Psoas muscle (tissue), 7 donors: ENCODE measurements at regions not wholly inside any gene's neighbourhood (a gene's known extent, or its start where the extent isn't known, plus 50 kb on each side); places are given as distances from the start of the nearest gene placed in this dataset.

Experiments used
- ATAC-seq, 4 donors: fragments of 200-7000 bp; cut with Tn5 transposase; one replicate each; pipeline ENCODE4 v1.9.1; 2020; ENCODE audit warnings: moderate library complexity in 3 of 4, mild to moderate bottlenecking in 2 of 4
- DNase-seq, 2 donors: peaks; one replicate each; pipeline ENCODE4 v3.0.0-alpha.2; 2020
- H3K27ac ChIP-seq: fragments of 200-600 bp; one replicate; pipeline ENCODE4 v1.8.0; 2022
- H3K27me3 ChIP-seq, 3 donors: fragments of 200-600 bp in 1 of 3; one replicate each; pipeline versions ENCODE4 v1.6.1 to v1.8.0; 2013 to 2022; ENCODE audit warnings: low read length in 2 of 3, mild to moderate bottlenecking in 2 of 3, moderate library complexity in 1 of 3; ENCODE audit not compliant: insufficient read depth in 3 of 3
- H3K36me3 ChIP-seq, 2 donors: fragments of 200-600 bp in 1 of 2; one replicate each; pipeline versions ENCODE4 v1.6.1 to v1.8.0; 2013 to 2022; ENCODE audit warnings: low read depth in 1 of 2, mild to moderate bottlenecking in 1 of 2, moderate library complexity in 1 of 2; ENCODE audit not compliant: insufficient read depth in 1 of 2
- H3K4me1 ChIP-seq: fragments of 200-600 bp; one replicate; pipeline ENCODE4 v1.8.0; 2022
- H3K4me3 ChIP-seq: fragments of 200-600 bp; one replicate; pipeline ENCODE4 v1.8.0; 2022; ENCODE audit warnings: mild to moderate bottlenecking
- H3K9me3 ChIP-seq: fragments of 200-600 bp; one replicate; pipeline ENCODE4 v1.8.0; 2022
- WGBS, 3 donors: extraction: QIAGEN DNeasy Blood & Tissue Kit; methylation state at CpG; one replicate each; pipeline versions ENCODE4 v1.1.6 to v1.1.7; 2013; 5-methylcytosine and 5-hydroxymethylcytosine counted together
- intact Hi-C, 2 donors: fragments of 100-400 bp; cut with DNase I; formaldehyde crosslinking; loops; one replicate each; pipeline versions ENCODE4 v1.11.0 to v1.14.2; 2022
- TF ChIP-seq, protein P1 (sequence below): fragments of 200-600 bp; IDR thresholded peaks from one replicate; pipeline ENCODE4 v1.8.0; 2022; ENCODE audit warnings: antibody characterized with exemption
- donor health status: healthy with polysubstance abuse.
- donor health status: DM: no; HTN: no; CAD: no; lungs with moderate emphysema.
- donor health status: Bipolar disorder and iron deficiency.
- donor health status: healthy.
- donor health status: DM: yes; HTN: yes; CAD: no.
- donor health status: DM: no; HTN: no; CAD: no.
- donor health status: DM: yes; HTN: yes; CAD: no.

DNA sequence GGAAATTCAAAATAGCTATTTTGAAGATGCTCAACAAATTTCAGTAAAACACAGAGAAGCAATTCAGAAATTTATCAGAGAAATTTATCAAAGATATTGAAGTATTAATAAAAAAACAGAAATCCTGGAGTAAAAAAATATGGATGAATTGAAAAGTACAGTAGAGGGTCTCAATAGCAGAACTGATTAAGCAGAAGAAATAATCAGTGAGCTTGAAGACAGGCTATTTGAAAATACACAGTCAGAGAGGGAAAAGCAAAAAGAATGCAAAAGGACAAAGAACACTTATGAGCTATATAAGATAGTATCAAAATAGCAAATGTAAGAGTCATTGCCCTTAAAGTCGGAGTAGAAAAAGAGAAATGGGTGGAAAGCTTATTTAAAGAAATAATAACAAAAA is 107.9 kb upstream of the PPP2R2B start:
- DNase-seq (no peak), ATAC-seq (no peak)
- Histone ChIP-seq H3K4me3 (no peak overlapping the region), H3K27me3 (no peaks in the 10 kb centered on the region), H3K4me1 (no peaks in the 10 kb centered on the region), H3K36me3 (no peaks in the 10 kb centered on the region), H3K9me3 (peaks cover 18% of the 10 kb centered on the region), H3K27ac (no peak overlapping the region)
- intact Hi-C loops = no loop called here
- TF ChIP-seq, protein P1, sequence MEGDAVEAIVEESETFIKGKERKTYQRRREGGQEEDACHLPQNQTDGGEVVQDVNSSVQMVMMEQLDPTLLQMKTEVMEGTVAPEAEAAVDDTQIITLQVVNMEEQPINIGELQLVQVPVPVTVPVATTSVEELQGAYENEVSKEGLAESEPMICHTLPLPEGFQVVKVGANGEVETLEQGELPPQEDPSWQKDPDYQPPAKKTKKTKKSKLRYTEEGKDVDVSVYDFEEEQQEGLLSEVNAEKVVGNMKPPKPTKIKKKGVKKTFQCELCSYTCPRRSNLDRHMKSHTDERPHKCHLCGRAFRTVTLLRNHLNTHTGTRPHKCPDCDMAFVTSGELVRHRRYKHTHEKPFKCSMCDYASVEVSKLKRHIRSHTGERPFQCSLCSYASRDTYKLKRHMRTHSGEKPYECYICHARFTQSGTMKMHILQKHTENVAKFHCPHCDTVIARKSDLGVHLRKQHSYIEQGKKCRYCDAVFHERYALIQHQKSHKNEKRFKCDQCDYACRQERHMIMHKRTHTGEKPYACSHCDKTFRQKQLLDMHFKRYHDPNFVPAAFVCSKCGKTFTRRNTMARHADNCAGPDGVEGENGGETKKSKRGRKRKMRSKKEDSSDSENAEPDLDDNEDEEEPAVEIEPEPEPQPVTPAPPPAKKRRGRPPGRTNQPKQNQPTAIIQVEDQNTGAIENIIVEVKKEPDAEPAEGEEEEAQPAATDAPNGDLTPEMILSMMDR = no peak
- WGBS, 3 donors = 69 to 78% (median 73%) methylated on average over 1 of the region's 1 CpG

DNA sequence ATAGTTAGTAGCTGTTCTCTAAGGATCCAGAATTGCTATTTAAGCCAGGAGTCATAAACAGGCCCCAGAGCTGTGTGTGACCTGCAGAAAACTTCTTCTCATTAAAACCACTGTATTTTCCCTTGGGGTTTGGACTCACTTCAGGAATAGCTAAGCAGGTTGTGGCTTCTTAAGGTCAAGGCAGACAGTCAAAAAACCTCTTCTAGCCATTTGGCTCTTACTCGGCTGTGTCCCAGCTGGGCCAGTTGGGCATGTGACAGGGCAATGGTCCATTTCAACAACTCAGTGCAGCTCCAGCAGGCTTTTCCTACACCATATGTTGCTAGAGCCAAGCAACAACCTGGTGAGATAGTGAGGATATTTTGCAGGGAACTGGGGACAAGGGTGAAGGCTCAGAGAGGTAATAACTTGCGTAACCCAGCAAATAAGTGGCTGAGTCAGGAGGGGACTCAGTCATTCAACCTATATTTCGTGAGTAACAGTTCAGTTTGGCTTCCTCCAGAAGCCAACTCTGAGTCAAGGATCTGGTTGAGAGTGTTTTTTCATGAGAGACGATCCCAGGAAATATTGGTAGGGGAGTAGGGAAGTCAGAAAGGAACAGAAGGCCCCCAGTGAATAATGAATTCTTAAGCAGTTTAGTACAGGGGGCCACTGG is 115.4 kb upstream of the PPP2R2B start:
- TF ChIP-seq, protein P1 = no peak

DNA sequence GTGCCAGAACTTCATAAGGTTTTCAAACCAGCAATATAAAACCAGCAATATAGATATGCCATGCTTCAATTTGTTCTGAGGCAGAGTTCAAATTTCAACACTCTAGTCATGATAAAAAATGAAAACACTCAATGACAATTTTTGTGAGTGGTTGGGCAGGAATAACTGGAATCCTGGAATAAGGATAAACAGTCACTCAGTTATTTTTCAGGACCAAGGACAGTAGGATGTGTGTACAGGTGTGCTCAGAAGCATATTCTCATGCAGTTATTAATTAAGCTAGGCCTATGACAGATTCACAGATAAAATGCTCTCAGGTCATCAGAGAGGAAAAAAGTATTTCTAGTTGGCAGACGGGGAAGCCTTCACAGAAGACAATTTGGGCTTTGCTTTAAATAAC is 117.3 kb upstream of the PPP2R2B start:
- H3K9me3 ChIP-seq = peaks cover 10% of the 10 kb centered on the region
- no peak overlapping the region for H3K27ac ChIP-seq
- intact Hi-C loops = no loop called here
- TF ChIP-seq, protein P1 = no peak
- no peak overlapping the region for H3K4me3 ChIP-seq
- 77 to 83% (median 79%) methylated on average over 1 of the region's 1 CpG for WGBS, 3 donors
- no peaks in the 10 kb centered on the region for H3K4me1 ChIP-seq
- H3K27me3 ChIP-seq = no peaks in the 10 kb centered on the region
- DNase-seq (no peak), ATAC-seq (no peak)
- H3K36me3 ChIP-seq = no peaks in the 10 kb centered on the region

More for the DNA sequence above, 115.4 kb upstream of the PPP2R2B start:
- Histone ChIP-seq H3K4me1 (no peaks in the 10 kb centered on the region), H3K27me3 (no peaks in the 10 kb centered on the region), H3K27ac (no peak overlapping the region), H3K4me3 (no peak overlapping the region), H3K36me3 (no peaks in the 10 kb centered on the region), H3K9me3 (peaks cover 25% of the 10 kb centered on the region)
- intact Hi-C loops = no loop called here
- WGBS, 3 donors = 46 to 56% (median 48%) methylated on average over 4 of the region's 4 CpGs
- no peak for DNase-seq
- no peak for ATAC-seq

DNA sequence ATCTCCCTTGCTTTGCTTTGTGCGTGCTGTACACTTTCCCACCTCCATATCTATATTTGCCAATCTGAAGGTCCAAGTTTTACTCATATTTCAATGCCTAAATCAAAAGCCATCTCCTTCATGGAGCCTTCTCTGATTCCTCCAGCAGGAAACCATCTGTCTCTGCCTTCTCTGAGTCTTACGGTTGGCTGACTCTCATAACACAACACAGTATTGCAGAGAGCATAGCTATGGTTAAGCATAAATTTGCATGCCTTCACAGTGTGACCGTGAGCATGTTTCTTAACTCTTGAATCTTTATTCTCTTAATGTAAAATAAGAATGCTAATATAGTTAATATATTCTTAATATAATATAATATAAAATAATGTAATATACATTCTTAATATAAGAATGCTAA is 136.8 kb upstream of the PPP2R2B start:
- no peak overlapping the region for H3K4me3 ChIP-seq

More for the DNA sequence above, 136.8 kb upstream of the PPP2R2B start:
- 77 to 83% (median 79%) methylated on average over 3 of the region's 3 CpGs for WGBS, 3 donors
- ATAC-seq (no peak), DNase-seq (no peak)
- intact Hi-C loops = no loop called here
- H3K27me3 ChIP-seq = no peaks in the 10 kb centered on the region
- H3K4me1 ChIP-seq = no peaks in the 10 kb centered on the region
- TF ChIP-seq, protein P1 = no peak
- no peaks in the 10 kb centered on the region for H3K36me3 ChIP-seq
- no peaks in the 10 kb centered on the region for H3K9me3 ChIP-seq
- H3K27ac ChIP-seq = no peak overlapping the region
